Astrocyte (in vitro differentiated cells and primary cell): ENCODE measurements at regions not wholly inside any gene's neighbourhood (a gene's known extent, or its start where the extent isn't known, plus 50 kb on each side); places are given as distances from the start of the nearest gene placed in this dataset.

Experiments used
- CTCF ChIP-seq: IDR thresholded peaks from 2 replicates; pipeline ENCODE4 v1.5.1; 2011; ENCODE audit warnings: low read depth, mild to moderate bottlenecking, inconsistent platforms, low read length, moderate library complexity; ENCODE audit not compliant: insufficient read depth
- EZH2 ChIP-seq: IDR thresholded peaks from 2 replicates; pipeline ENCODE4 v1.6.1; 2012; ENCODE audit warnings: mild to moderate bottlenecking, low read length, inconsistent platforms; ENCODE audit not compliant: insufficient read depth

GRCh38 chr12:125205386-125205785 is 140.2 kb downstream of the AACS start:
- TF ChIP-seq EZH2, result no peak
- TF ChIP-seq CTCF, result no peak
